COLO829 (cell line): ENCODE measurements at regions not wholly inside any gene's neighbourhood (a gene's known extent, or its start where the extent isn't known, plus 50 kb on each side); places are given as distances from the start of the nearest gene placed in this dataset.

Experiments used
- DNase-seq: peaks from one replicate; pipeline ENCODE4 v3.0.0; 2012; ENCODE audit warnings: low spot score

DNA sequence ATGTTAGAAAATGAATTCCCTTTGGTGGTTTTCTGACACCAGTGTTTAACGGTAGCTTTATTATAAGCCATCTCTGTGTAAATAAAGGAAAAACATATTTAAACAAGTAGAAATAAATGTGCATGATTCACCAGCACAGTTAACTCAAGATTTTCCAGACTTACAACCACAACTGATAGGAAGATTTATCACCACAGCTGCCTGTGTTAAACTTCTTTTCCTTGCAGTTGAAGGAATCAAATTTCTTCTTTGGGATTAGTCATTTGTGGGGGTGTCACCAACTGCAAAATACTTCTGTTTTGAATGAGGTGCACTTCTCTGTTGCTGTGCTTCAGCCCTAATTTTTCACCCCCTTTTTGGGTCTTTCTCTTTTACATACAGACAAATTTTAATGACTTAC is 128.1 kb upstream of the STK26 start:
- DNase-seq = no peak

DNA sequence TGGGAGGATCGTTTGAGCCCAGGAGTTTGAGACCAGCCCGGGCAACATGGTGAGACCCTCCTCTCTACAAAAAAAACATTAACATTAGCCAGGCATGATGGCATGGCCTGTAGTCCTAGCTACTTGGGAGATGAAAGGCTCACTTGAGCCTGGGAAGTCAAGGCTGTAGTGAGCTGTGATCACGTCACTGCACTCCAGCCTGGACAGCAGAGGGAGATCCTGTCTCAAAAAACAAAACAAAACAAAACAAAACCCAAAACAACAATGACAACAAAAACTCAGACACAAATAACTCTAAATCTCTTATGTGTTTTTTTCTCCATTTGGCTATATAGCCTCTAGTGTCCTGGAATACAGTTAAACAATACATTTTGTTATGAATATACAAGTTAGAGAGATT is 127.3 kb upstream of the STK26 start:
- DNase-seq = no peak

DNA sequence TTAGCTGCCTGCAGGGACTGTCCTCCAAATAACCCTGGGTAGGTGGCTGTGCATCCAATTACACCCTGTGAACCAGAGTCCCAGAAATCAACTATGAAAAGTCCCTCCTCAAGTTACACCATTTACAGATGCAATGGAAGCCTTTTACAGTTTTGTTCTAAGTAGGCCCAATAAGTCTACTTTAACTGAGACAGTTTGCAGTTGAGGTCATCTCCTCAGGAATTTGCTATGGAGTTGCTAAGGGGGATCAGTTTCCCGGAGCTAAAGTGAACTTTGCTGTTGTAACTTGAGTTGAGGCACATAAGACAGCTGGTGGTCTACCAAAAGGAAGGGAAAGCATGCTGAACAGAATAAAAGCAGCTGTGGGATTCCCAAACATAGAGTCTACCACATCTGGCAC is 121.6 kb upstream of the STK26 start:
- no peak for DNase-seq

DNA sequence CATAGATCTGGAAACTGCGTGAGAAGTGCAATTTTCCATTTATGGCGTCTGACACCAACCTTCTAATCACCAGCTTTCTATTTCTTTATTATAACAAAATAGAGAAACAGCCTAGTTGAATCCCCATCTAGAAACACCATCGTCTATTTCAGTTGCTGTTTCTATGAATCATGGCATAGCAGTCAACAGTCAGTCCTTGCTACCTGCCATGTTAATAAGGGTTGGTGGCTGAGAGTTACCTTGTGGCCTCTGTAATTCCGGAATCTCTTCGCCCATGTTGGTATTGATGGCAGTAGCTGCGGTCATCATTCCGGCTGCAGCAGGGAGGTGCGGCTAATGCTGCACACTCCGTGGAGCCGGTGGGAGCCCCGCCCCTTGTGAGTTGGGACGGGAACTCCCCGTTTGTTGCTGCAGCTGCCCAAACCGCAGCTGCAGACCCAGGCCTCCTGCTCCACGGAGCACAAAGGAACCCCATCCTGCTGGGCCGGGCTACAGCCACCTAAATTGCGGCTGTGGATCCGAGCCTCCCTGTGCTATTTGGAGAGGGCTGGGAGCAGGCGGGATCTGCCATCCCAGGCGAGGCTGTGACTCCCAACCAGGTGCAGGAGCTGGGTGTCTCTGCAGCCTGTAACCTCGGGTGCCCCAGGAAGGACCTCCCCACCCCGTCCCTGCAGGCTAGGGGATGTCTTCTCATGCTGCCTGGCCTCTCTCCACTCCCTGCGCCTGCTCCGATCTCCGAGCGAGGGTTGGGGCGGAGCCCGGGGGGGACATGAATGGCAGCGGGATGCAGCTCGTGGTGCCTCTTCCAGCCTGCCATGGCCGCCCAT is 115.4 kb upstream of the STK26 start:
- DNase-seq = no peak

DNA sequence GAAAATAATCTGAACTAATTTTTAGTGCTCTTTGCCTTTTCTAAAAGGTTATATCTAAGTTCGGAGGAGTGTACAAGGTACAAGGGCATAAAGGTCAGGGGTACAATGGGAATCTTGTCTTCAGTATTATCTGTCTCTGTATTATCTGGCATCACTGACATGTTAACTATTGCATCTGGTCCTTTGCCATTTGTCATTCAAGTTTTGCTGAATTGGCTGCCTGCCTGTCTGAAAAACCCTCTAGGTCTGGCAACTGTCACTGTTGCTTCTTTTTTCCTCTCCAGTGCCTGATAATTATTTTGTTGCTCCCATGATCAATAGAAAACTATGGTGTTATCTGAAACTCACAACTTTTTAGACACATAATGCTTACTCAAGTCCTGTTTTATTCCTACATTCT is 112.5 kb upstream of the STK26 start:
- no peak for DNase-seq

DNA sequence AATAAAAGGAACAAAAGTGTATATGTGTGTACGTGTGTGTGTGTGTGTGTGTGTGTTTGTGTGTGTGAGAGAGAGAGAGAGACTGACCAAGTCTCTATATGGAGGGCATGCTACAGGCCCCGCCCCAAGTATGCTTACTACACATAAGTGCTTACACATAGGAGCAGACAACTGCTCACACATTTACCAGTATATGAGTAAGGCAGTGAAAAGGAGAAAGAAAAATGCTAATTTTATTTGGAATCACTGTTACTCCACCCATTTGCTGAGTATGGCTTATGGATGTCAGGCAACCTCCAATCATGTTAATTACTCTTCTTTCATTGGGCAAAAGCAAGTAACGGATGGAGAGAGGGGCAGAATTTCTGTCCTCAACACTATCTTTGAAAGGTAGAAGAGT is 107.6 kb upstream of the STK26 start:
- DNase-seq = no peak

DNA sequence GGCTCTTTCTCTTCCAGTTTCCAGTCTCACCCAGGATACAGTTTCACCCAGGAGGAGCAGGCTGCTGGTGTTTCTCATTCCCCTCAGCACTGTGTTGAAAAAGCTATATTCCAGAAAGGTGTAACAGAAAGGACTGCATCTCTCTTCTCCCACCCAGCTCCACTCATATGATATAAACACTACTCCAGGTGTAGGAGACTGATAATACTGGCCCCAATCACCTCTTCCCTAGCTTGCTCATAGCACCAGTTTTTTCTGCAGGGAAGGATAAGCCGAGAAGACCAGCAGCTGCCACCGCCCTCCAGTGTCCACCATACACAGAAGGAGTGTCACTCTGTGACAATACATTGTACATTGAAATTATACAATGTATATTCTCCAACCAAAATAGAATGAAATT is 105.5 kb upstream of the STK26 start:
- DNase-seq = no peak

DNA sequence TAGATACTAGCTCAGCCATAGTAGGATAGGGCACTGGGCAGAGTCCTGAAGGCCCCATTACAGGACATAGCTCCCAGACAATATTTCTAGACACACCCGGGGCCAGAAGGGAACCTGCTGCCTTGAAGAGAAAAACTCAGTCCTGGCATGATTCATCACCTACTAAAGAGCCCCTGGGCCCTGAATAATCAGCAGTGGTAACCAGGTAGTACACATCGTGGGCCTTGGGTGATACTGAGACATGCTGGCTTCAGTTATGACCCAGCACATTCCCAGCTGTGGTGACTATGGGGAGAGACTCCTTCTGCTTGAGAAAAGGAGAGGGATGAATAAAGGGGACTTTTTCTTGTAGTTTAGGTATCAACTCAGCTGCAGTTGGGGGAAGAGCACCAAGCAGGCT is 104.3 kb upstream of the STK26 start:
- DNase-seq = no peak

DNA sequence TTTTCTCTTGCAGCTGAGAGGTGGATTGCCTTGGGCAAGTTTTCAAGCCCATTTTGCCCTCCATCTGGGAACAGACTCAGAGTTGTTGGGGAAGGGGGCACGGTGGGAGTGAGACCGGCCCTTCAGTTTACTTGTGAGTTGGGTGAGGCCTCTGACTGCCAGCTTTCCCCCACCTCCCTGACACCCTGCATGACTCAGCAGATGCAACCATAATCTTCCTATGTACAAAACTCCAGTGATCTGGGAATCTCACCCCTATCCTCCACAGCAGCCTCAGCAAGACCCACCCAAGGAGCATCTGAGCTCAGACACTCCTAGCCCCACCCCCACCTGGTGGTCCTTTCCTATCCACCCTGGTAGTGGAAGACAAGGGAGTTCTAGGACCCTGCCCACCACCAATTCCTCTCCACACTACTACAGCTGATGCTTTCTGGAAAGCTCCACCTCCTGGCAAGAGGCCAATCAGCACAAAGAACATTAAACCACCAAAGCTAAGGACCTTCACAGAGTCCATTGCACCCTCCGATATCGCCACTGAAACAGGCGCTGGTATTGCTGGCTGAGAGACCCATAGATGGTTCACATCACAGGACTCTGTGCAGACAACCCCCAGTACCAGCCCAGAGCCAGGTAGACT is 99.4 kb upstream of the STK26 start:
- DNase-seq = no peak

DNA sequence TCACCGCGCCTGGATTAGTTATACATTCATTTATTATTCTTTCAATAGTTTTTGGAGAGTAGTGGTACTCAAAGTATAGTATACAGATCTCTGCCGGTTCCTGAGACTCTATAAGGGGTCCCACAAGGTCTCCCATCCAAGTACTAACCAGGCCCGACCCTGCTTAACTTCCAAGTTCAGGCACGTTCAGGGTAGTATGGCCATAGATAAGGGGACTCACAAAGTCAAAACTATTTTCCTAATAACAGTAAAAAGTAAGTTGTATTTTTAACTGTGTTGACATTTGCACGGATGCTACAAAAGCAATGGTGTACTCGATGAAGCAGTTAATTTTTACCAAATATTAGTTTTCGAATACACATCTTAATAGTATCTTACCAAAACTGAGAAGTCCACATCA is 84.4 kb upstream of the STK26 start:
- DNase-seq = no peak

DNA sequence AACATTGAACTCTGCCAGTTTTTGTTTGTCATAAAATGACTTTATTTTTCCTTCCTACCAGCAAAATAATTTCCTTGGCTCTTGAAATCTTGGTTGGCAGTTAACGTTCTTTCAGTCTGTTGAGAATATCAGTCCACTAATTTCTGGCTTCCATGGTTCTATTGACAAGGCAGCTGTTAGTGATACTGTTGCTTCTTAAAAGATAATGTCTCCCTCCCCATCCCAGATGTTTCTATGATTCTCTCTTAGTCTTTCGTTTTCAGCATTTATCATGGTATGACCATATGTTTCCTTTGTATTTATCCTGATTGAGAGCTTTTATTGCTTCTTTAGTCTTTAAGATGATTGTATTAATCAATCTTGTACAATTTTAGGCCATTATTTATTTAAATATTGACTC is 81.1 kb upstream of the STK26 start:
- no peak for DNase-seq

DNA sequence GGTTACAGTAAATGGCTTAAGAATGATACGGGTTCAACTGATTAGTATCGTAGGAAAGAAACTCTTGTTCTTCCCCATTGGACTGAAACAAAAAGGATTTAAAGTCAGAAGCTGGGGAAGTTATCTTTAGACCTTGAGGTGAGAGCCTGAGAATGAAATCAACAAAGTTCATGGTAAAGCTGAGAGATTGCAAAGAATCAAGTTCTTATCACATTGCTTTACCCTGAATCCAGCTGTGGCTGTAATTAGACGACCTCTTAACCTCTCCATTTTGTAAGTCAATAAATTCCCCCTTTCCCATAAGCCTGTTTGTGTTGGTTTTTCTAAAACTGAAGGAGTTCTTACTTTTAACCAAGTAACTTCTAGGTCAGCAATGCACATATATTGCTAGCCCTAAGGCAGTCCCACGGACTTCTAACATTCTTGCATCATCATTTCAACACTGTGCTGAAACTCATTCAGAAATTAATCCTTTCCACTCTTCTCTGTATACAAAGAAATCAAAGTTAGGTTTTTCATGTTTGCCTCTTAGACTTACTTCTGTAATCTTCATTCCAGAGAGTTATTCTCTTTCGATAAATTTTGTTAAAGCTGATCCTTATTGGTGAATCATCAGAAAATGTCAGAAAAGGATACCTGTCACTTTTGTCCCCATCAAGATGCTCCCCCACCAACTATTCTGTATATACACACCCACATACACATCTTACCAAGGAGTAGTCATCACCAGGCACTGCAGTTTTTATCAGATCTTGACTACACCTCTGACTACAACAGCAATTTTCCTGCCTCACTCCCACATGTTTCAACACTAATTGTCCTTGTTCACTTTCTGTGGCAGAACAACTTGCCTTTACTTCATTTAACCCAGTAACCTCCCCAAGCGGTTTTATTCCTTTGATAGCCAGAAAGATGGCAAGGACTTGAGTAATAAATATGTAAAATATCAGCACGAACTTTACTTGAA is 77.9 kb upstream of the STK26 start:
- no peak for DNase-seq

DNA sequence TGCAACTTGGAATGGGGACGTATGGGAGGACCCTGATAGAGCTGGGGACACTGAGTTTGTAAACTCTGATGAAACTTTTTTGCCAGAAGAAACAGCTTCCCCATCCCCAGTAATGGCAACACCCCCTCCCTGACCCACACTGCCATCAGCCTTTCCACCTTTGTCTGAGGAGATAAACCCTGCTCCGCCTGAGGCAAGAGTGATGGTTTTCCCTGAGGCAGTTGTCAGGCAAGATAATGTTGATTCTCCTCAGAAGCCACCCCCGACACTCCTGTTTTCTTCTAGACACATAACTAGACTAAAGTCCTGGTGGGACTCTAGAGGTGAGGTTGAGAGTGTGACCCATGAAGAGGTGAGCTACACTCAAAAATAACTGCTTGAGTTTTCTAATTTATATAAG is 71.9 kb upstream of the STK26 start:
- DNase-seq = no peak

DNA sequence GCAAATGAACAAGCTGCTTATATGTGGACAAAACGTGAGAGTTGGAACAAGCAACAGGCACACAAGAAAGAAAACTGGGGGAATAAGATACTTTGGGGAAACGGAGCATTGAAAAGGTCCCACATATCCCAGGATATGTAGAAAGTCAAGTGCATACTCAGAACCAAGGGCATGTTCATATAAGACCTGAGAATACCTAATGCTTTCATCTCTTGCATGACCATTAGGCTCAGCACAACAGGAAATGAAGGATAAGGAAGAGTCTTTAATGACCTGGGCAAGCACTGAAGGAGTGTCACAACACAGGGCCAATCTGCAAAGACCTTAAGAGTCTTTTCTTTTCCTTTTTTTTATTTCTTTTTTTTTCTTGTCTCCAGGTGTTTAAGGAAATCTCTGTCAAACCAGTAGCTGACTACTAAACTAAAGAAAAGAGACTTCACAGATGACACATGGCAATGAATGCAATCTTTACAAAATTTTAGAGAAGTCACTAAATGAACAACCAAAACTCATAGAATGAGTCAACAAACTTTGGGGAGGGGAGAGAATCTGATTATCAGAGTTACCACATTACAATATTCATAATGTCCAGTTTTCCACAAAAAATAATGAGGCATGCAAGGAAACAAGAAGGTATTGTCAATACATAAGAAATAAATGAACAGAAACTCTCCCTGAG is 67.9 kb upstream of the STK26 start:
- DNase-seq = no peak

DNA sequence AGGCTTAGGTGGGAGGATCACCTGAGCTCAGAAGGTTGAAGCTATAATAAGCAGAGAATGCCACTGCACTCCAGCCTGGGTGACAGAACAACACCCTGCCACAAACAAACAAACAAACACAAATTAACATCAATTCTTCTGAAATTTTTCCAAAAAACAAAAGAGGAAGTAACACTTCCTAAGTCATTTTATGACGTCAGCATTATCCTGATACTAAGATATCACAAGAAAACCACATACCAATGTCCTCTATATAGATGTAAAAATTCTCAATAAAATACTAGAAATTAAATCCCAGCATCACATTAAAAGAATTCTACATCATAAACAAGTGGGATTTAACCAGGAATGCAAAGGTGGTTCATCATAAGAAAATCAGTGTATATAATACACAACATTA is 64.4 kb upstream of the STK26 start:
- no peak for DNase-seq

DNA sequence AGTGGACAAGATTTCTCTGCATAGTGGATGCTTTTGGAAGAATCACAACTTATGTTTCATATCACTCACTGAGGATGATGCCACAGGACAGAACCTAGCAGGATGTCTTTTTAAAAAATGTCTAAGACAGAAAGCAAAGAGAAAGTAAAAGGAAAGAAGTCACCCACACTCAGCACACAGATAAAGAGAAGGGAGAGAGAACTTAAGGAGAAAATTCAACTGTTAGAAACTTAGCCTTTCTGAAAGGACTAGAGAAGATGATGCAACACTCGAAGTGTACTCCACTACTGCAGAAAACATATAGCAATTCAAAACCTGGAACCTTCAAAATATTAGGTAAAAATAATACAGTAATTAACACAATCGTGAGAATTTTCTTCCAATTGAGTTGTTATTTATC is 52.8 kb upstream of the STK26 start:
- no peak for DNase-seq
